ENCODE measurements at regions not wholly inside any gene's neighbourhood (a gene's known extent, or its start where the extent isn't known, plus 50 kb on each side); places are given as distances from the start of the nearest gene placed in this dataset.

- FAIRE-seq: no peak
- intact Hi-C loops (cut with DNase I): no loop called here
- H3K9me3 ChIP-seq: no peaks in the 10 kb centered on the region
Observed at GRCh38 chr2:203798296-203799087, 69.1 kb upstream of the CTLA4 start.

DNA sequence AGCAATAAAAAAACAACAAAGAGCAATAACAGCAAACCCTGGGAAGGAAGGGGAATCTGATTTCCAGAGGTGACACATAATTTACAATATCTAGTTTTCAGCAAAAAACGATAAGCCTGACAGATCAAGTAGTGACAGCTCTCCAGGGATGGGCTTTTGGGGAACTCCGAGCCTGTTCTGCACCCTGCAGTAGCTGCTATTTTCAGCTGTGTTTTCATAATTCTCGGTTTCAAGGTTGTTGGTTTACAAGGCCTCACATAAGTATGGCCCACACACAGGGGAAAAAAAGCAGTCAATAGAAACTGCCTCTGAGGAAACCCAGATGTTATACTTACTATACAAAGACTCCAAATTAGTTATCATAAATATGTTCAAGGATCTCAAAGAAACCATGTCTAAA is 67.7 kb upstream of the CTLA4 start:
- intact Hi-C loops (cut with DNase I): no loop called here
- no peaks in the 10 kb centered on the region for H3K4me1 ChIP-seq
- no peaks in the 10 kb centered on the region for H3K9me3 ChIP-seq
- no peak for ATAC-seq
- no peak overlapping the region for H3K4me3 ChIP-seq
- no peak for DNase-seq
- no peaks in the 10 kb centered on the region for H3K27me3 ChIP-seq
- H3K27ac ChIP-seq: no peak overlapping the region
- no peaks in the 10 kb centered on the region for H3K36me3 ChIP-seq
- FAIRE-seq: no peak
- 56 to 62% methylated on average over 3 of the region's 3 CpGs for WGBS, 2 donors
- no peak for TF ChIP-seq CTCF (IDR thresholded peaks at IDR 0.05)

More at GRCh38 chr2:203798296-203799087, 69.1 kb upstream of the CTLA4 start:
- 78 to 80% methylated on average over 9 of the region's 9 CpGs for WGBS, 2 donors
- ATAC-seq (no peak), DNase-seq (no peak)
- H3K27ac ChIP-seq: no peak overlapping the region
- no peaks in the 10 kb centered on the region for H3K27me3 ChIP-seq
- no peaks in the 10 kb centered on the region for H3K36me3 ChIP-seq
- H3K4me3 ChIP-seq: no peak overlapping the region
- no peaks in the 10 kb centered on the region for H3K4me1 ChIP-seq
- no peak for TF ChIP-seq CTCF (IDR thresholded peaks at IDR 0.05)

- WGBS, 2 donors: 93 to 96% methylated on average over 4 of the region's 4 CpGs
- no peaks in the 10 kb centered on the region for H3K36me3 ChIP-seq
- no peaks in the 10 kb centered on the region for H3K27me3 ChIP-seq
- no peak for FAIRE-seq
- no peaks in the 10 kb centered on the region for H3K9me3 ChIP-seq
- H3K27ac ChIP-seq: no peak overlapping the region
- no peak for DNase-seq
- no peak for TF ChIP-seq CTCF (IDR thresholded peaks at IDR 0.05)
- no peak overlapping the region for H3K4me3 ChIP-seq
- ATAC-seq: no peak
- intact Hi-C loops (cut with DNase I): no loop called here
- no peaks in the 10 kb centered on the region for H3K4me1 ChIP-seq
Observed at GRCh38 chr2:203800783-203801182, 66.8 kb upstream of the CTLA4 start.

GRCh38 chr2:203802342-203803052 is 65.1 kb upstream of the CTLA4 start:
- Histone ChIP-seq H3K4me3 (no peak overlapping the region), H3K27me3 (no peaks in the 10 kb centered on the region), H3K4me1 (no peaks in the 10 kb centered on the region), H3K27ac (no peak overlapping the region), H3K36me3 (no peaks in the 10 kb centered on the region), H3K9me3 (no peaks in the 10 kb centered on the region)
- no peak for ATAC-seq
- no peak for TF ChIP-seq CTCF (IDR thresholded peaks at IDR 0.05)
- intact Hi-C loops (cut with DNase I): no loop called here
- WGBS, 2 donors: 78 to 82% methylated on average over 7 of the region's 7 CpGs
- DNase-seq: no peak
- no peak for FAIRE-seq

DNA sequence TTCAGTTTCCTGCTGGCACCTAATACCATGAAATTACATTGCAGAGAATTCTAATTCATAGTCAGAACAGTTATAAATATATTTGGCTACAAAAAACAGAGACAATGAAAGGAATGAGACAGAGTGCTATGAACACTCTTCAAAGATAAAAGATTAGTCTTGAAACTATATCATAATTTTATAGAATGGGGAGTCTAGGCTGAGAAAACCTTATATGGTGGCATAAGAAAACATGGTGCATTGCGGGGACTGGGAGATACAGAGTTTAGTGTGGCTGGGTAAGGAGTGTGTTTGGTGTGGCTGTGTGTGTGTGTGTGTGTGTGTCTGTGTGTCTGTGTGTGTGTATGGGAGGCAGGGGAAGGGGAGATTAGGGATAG is 64.5 kb upstream of the CTLA4 start:
- intact Hi-C loops (cut with DNase I): no loop called here
- Histone ChIP-seq H3K27ac (no peak overlapping the region), H3K4me1 (no peaks in the 10 kb centered on the region), H3K27me3 (no peaks in the 10 kb centered on the region), H3K4me3 (no peak overlapping the region), H3K36me3 (no peaks in the 10 kb centered on the region), H3K9me3 (no peaks in the 10 kb centered on the region)
- DNase-seq (no peak), ATAC-seq (no peak), FAIRE-seq (no peak)
- 94 to 100% methylated on average over 1 of the region's 1 CpG for WGBS, 2 donors
- no peak for TF ChIP-seq CTCF (IDR thresholded peaks at IDR 0.05)

Measured in pancreas (tissue), 10 donors.